ENCODE measurements at regions not wholly inside any gene's neighbourhood (a gene's known extent, or its start where the extent isn't known, plus 50 kb on each side); places are given as distances from the start of the nearest gene placed in this dataset.

GRCh38 chr17:33973491-33973890 is 281.6 kb upstream of the CCL2 start:
- Mint-ChIP-seq H3K4me1 (peaks cover 14% of the 10 kb centered on the region), H3K4me3 (no peak overlapping the region), H3K9me3 (no peaks in the 10 kb centered on the region), H3K27ac (ENCODE audit: low read depth) (no peak overlapping the region), H3K36me3 (ENCODE audit: insufficient read depth) (no peaks in the 10 kb centered on the region), H3K27me3 (no peaks in the 10 kb centered on the region)
- no peak for DNase-seq (ENCODE audit: low spot score in 2 of 2)
- no peak for ATAC-seq (replicated peaks; ENCODE audit: extremely low read depth, poor library complexity, severe bottlenecking)

- H3K36me3 Mint-ChIP-seq (ENCODE audit: insufficient read depth) = no peaks in the 10 kb centered on the region
- ATAC-seq (replicated peaks; ENCODE audit: extremely low read depth, poor library complexity, severe bottlenecking) (no peak), DNase-seq (ENCODE audit: low spot score in 2 of 2) (no peak)
- no peak overlapping the region for H3K4me3 Mint-ChIP-seq
- no peak overlapping the region for H3K27ac Mint-ChIP-seq (ENCODE audit: low read depth)
- no peaks in the 10 kb centered on the region for H3K27me3 Mint-ChIP-seq
- no peaks in the 10 kb centered on the region for H3K9me3 Mint-ChIP-seq
- peaks cover 6% of the 10 kb centered on the region for H3K4me1 Mint-ChIP-seq
These were observed 280.8 kb upstream of the CCL2 start for GRCh38 chr17:33974276-33974675.

GRCh38 chr17:33976831-33977230 is 278.3 kb upstream of the CCL2 start:
- Mint-ChIP-seq H3K27ac (ENCODE audit: low read depth) (no peak overlapping the region), H3K9me3 (no peaks in the 10 kb centered on the region), H3K4me3 (no peak overlapping the region), H3K27me3 (no peaks in the 10 kb centered on the region), H3K4me1 (peaks cover 5% of the 10 kb centered on the region), H3K36me3 (ENCODE audit: insufficient read depth) (no peaks in the 10 kb centered on the region)
- DNase-seq (ENCODE audit: low spot score in 2 of 2) = no peak
- ATAC-seq (replicated peaks; ENCODE audit: extremely low read depth, poor library complexity, severe bottlenecking) = no peak

GRCh38 chr17:33977729-33978514 is 277.2 kb upstream of the CCL2 start:
- Mint-ChIP-seq H3K9me3 (no peaks in the 10 kb centered on the region), H3K36me3 (ENCODE audit: insufficient read depth) (no peaks in the 10 kb centered on the region), H3K4me1 (peaks cover 3% of the 10 kb centered on the region), H3K27me3 (no peaks in the 10 kb centered on the region), H3K27ac (ENCODE audit: low read depth) (no peak overlapping the region), H3K4me3 (no peak overlapping the region)
- DNase-seq (ENCODE audit: low spot score in 2 of 2) (no peak), ATAC-seq (replicated peaks; ENCODE audit: extremely low read depth, poor library complexity, severe bottlenecking) (no peak)

GRCh38 chr17:33978889-33979288 is 276.2 kb upstream of the CCL2 start:
- ATAC-seq (replicated peaks; ENCODE audit: extremely low read depth, poor library complexity, severe bottlenecking) = no peak
- H3K27me3 Mint-ChIP-seq = no peaks in the 10 kb centered on the region
- no peak overlapping the region for H3K27ac Mint-ChIP-seq (ENCODE audit: low read depth)

GRCh38 chr17:33980193-33980592 is 274.9 kb upstream of the CCL2 start:
- DNase-seq (ENCODE audit: low spot score in 2 of 2) (no peak), ATAC-seq (replicated peaks; ENCODE audit: extremely low read depth, poor library complexity, severe bottlenecking) (no peak)
- no peaks in the 10 kb centered on the region for H3K4me1 Mint-ChIP-seq
- no peak overlapping the region for H3K27ac Mint-ChIP-seq (ENCODE audit: low read depth)
- no peaks in the 10 kb centered on the region for H3K36me3 Mint-ChIP-seq (ENCODE audit: insufficient read depth)
- no peaks in the 10 kb centered on the region for H3K9me3 Mint-ChIP-seq
- no peak overlapping the region for H3K4me3 Mint-ChIP-seq
- H3K27me3 Mint-ChIP-seq = no peaks in the 10 kb centered on the region

More at GRCh38 chr17:33978889-33979288, 276.2 kb upstream of the CCL2 start:
- Mint-ChIP-seq H3K4me3 (no peak overlapping the region), H3K9me3 (no peaks in the 10 kb centered on the region), H3K4me1 (no peaks in the 10 kb centered on the region), H3K36me3 (ENCODE audit: insufficient read depth) (no peaks in the 10 kb centered on the region)
- DNase-seq (ENCODE audit: low spot score in 2 of 2) = no peak

GRCh38 chr17:33981711-33982601 is 273.1 kb upstream of the CCL2 start:
- Mint-ChIP-seq H3K27ac (ENCODE audit: low read depth) (no peak overlapping the region), H3K4me3 (no peak overlapping the region)
- DNase-seq (ENCODE audit: low spot score in 2 of 2) = no peak

GRCh38 chr17:33982909-33983308 is 272.2 kb upstream of the CCL2 start:
- Mint-ChIP-seq H3K4me1 (no peaks in the 10 kb centered on the region), H3K27me3 (no peaks in the 10 kb centered on the region), H3K9me3 (no peaks in the 10 kb centered on the region), H3K36me3 (ENCODE audit: insufficient read depth) (no peaks in the 10 kb centered on the region), H3K27ac (ENCODE audit: low read depth) (no peak overlapping the region), H3K4me3 (no peak overlapping the region)
- DNase-seq (ENCODE audit: low spot score in 2 of 2) = no peak
- no peak for ATAC-seq (replicated peaks; ENCODE audit: extremely low read depth, poor library complexity, severe bottlenecking)

More at GRCh38 chr17:33981711-33982601, 273.1 kb upstream of the CCL2 start:
- no peak for ATAC-seq (replicated peaks; ENCODE audit: extremely low read depth, poor library complexity, severe bottlenecking)
- Mint-ChIP-seq H3K36me3 (ENCODE audit: insufficient read depth) (no peaks in the 10 kb centered on the region), H3K27me3 (no peaks in the 10 kb centered on the region), H3K9me3 (no peaks in the 10 kb centered on the region), H3K4me1 (no peaks in the 10 kb centered on the region)

GRCh38 chr17:33983824-33984574 is 271.1 kb upstream of the CCL2 start:
- Mint-ChIP-seq H3K27ac (ENCODE audit: low read depth) (no peak overlapping the region), H3K9me3 (no peaks in the 10 kb centered on the region), H3K4me3 (no peak overlapping the region), H3K36me3 (ENCODE audit: insufficient read depth) (no peaks in the 10 kb centered on the region), H3K27me3 (peaks cover 8% of the 10 kb centered on the region), H3K4me1 (no peaks in the 10 kb centered on the region)
- ATAC-seq (replicated peaks; ENCODE audit: extremely low read depth, poor library complexity, severe bottlenecking) = no peak
- no peak for DNase-seq (ENCODE audit: low spot score in 2 of 2)

GRCh38 chr17:33986088-33986487 is 269.0 kb upstream of the CCL2 start:
- H3K27ac Mint-ChIP-seq (ENCODE audit: low read depth) = no peak overlapping the region
- no peak for ATAC-seq (replicated peaks; ENCODE audit: extremely low read depth, poor library complexity, severe bottlenecking)
- H3K9me3 Mint-ChIP-seq = no peaks in the 10 kb centered on the region
- no peak overlapping the region for H3K4me3 Mint-ChIP-seq
- H3K4me1 Mint-ChIP-seq = no peaks in the 10 kb centered on the region
- H3K27me3 Mint-ChIP-seq = peaks cover 26% of the 10 kb centered on the region
- H3K36me3 Mint-ChIP-seq (ENCODE audit: insufficient read depth) = no peaks in the 10 kb centered on the region
- DNase-seq (ENCODE audit: low spot score in 2 of 2) = no peak

GRCh38 chr17:33986566-33986965 is 268.5 kb upstream of the CCL2 start:
- no peaks in the 10 kb centered on the region for H3K4me1 Mint-ChIP-seq
- ATAC-seq (replicated peaks; ENCODE audit: extremely low read depth, poor library complexity, severe bottlenecking) = no peak

GRCh38 chr17:33987162-33987561 is 267.9 kb upstream of the CCL2 start:
- no peak for DNase-seq (ENCODE audit: low spot score in 2 of 2)
- Mint-ChIP-seq H3K4me3 (no peak overlapping the region), H3K27ac (ENCODE audit: low read depth) (no peak overlapping the region), H3K36me3 (ENCODE audit: insufficient read depth) (no peaks in the 10 kb centered on the region), H3K4me1 (no peaks in the 10 kb centered on the region), H3K9me3 (no peaks in the 10 kb centered on the region), H3K27me3 (peaks cover 29% of the 10 kb centered on the region)
- no peak for ATAC-seq (replicated peaks; ENCODE audit: extremely low read depth, poor library complexity, severe bottlenecking)

More at GRCh38 chr17:33986566-33986965, 268.5 kb upstream of the CCL2 start:
- Mint-ChIP-seq H3K27ac (ENCODE audit: low read depth) (no peak overlapping the region), H3K4me3 (no peak overlapping the region), H3K36me3 (ENCODE audit: insufficient read depth) (no peaks in the 10 kb centered on the region), H3K27me3 (peaks cover 29% of the 10 kb centered on the region), H3K9me3 (no peaks in the 10 kb centered on the region)
- DNase-seq (ENCODE audit: low spot score in 2 of 2) = no peak
